ENCODE measurements at regions not wholly inside any gene's neighbourhood (a gene's known extent, or its start where the extent isn't known, plus 50 kb on each side); places are given as distances from the start of the nearest gene placed in this dataset.

- H3K9me3 ChIP-seq: no peaks in the 10 kb centered on the region
- no peaks in the 10 kb centered on the region for H3K36me3 ChIP-seq
- no peaks in the 10 kb centered on the region for H3K27me3 ChIP-seq
- ATAC-seq (no peak), DNase-seq (no peak)
- H3K4me1 ChIP-seq: peaks cover 0 to 9% of the 10 kb centered on the region in 2 donors
- intact Hi-C loops (cut with DNase I): no loop called here
- no peak overlapping the region for H3K4me3 ChIP-seq
- no peak overlapping the region for H3K27ac ChIP-seq
- TF ChIP-seq CTCF (IDR thresholded peaks at IDR 0.05): no peak
These were observed 298.4 kb downstream of the LPIN1 start for GRCh38 chr2:12044857-12045256.

GRCh38 chr2:12045864-12046291, 299.4 kb downstream of the LPIN1 start:
- intact Hi-C loops (cut with DNase I): no loop called here
- TF ChIP-seq CTCF (IDR thresholded peaks at IDR 0.05): no peak
- H3K27me3 ChIP-seq: no peaks in the 10 kb centered on the region
- DNase-seq: no peak
- peaks cover 0 to 14% of the 10 kb centered on the region in 2 donors for H3K4me1 ChIP-seq
- H3K4me3 ChIP-seq: no peak overlapping the region
- no peaks in the 10 kb centered on the region for H3K36me3 ChIP-seq
- no peaks in the 10 kb centered on the region for H3K9me3 ChIP-seq
- no peak for ATAC-seq
- H3K27ac ChIP-seq: no peak overlapping the region

GRCh38 chr2:12046641-12047040, 300.2 kb downstream of the LPIN1 start:
- ATAC-seq: no peak
- H3K4me1 ChIP-seq: peaks cover 0 to 14% of the 10 kb centered on the region in 2 donors
- TF ChIP-seq CTCF (IDR thresholded peaks at IDR 0.05): no peak
- H3K9me3 ChIP-seq: no peaks in the 10 kb centered on the region
- H3K4me3 ChIP-seq: no peak overlapping the region
- intact Hi-C loops (cut with DNase I): no loop called here
- H3K27me3 ChIP-seq: no peaks in the 10 kb centered on the region
- H3K27ac ChIP-seq: no peak overlapping the region
- no peaks in the 10 kb centered on the region for H3K36me3 ChIP-seq
- DNase-seq: no peak

- Histone ChIP-seq H3K27me3 (no peaks in the 10 kb centered on the region), H3K4me1 (peaks cover 0 to 14% of the 10 kb centered on the region in 2 donors), H3K27ac (no peak overlapping the region), H3K9me3 (no peaks in the 10 kb centered on the region), H3K4me3 (no peak overlapping the region), H3K36me3 (no peaks in the 10 kb centered on the region)
- intact Hi-C loops (cut with DNase I): no loop called here
- DNase-seq (no peak), ATAC-seq (no peak)
- no peak for TF ChIP-seq CTCF (IDR thresholded peaks at IDR 0.05)
These were observed 301.3 kb downstream of the LPIN1 start for GRCh38 chr2:12047761-12048160.

GRCh38 chr2:12048550-12048949, 302.1 kb downstream of the LPIN1 start:
- DNase-seq (no peak), ATAC-seq (no peak)
- H3K36me3 ChIP-seq: no peaks in the 10 kb centered on the region
- H3K4me3 ChIP-seq: no peak overlapping the region
- H3K9me3 ChIP-seq: no peaks in the 10 kb centered on the region
- no peak overlapping the region for H3K27ac ChIP-seq
- TF ChIP-seq CTCF (IDR thresholded peaks at IDR 0.05): no peak
- H3K27me3 ChIP-seq: no peaks in the 10 kb centered on the region
- H3K4me1 ChIP-seq: peaks cover 0 to 10% of the 10 kb centered on the region in 2 donors
- intact Hi-C loops (cut with DNase I): no loop called here

Measured in left lung (tissue), 4 donors.